NOMO-1 treated with DMSO at 0.1 percent for 48 hours (cell line): ENCODE measurements at regions not wholly inside any gene's neighbourhood (a gene's known extent, or its start where the extent isn't known, plus 50 kb on each side); places are given as distances from the start of the nearest gene placed in this dataset.
A peak's percentile ranks its signal among the peaks of the same experiment; 100 is the strongest.

Source experiments
- DNase-seq: peaks from one replicate; lab custom pipeline; 2025; ENCODE audit not compliant: unreplicated experiment; lab: John Stamatoyannopoulos, UW

GRCh38 chr19:32186542-32187330 is 158.7 kb upstream of the ZNF507 start:
- no peak for DNase-seq

GRCh38 chr19:32188921-32189320 is 156.5 kb upstream of the ZNF507 start:
- no peak for DNase-seq

GRCh38 chr19:32189956-32190706 is 155.3 kb upstream of the ZNF507 start:
- no peak for DNase-seq

- DNase-seq: no peak
Measured at GRCh38 chr19:32191921-32192320, 153.5 kb upstream of the ZNF507 start.

GRCh38 chr19:32195706-32196610 is 149.5 kb upstream of the ZNF507 start:
- no peak for DNase-seq

GRCh38 chr19:32196690-32197420 is 148.6 kb upstream of the ZNF507 start:
- DNase-seq: no peak

- DNase-seq: no peak
Measured at GRCh38 chr19:32197896-32198882, 147.2 kb upstream of the ZNF507 start.

GRCh38 chr19:32199501-32200040 is 145.8 kb upstream of the ZNF507 start:
- DNase-seq: no peak

- no peak for DNase-seq
Measured at GRCh38 chr19:32200312-32201038, 144.9 kb upstream of the ZNF507 start.

GRCh38 chr19:32201211-32201610 is 144.2 kb upstream of the ZNF507 start:
- no peak for DNase-seq

- peak; percentile 21 for DNase-seq
Measured at GRCh38 chr19:32201636-32202051, 143.8 kb upstream of the ZNF507 start.

GRCh38 chr19:32202244-32202643 is 143.2 kb upstream of the ZNF507 start:
- no peak for DNase-seq

- no peak for DNase-seq
Measured at GRCh38 chr19:32203161-32203560, 142.2 kb upstream of the ZNF507 start.

GRCh38 chr19:32206065-32206464 is 139.3 kb upstream of the ZNF507 start:
- DNase-seq: no peak

GRCh38 chr19:32208060-32208459 is 137.3 kb upstream of the ZNF507 start:
- no peak for DNase-seq

GRCh38 chr19:32219392-32219791 is 126.0 kb upstream of the ZNF507 start:
- no peak for DNase-seq

GRCh38 chr19:32219881-32220472 is 125.4 kb upstream of the ZNF507 start:
- no peak for DNase-seq

- no peak for DNase-seq
Measured at GRCh38 chr19:32220951-32221350, 124.5 kb upstream of the ZNF507 start.
